ENCODE measurements at regions not wholly inside any gene's neighbourhood (a gene's known extent, or its start where the extent isn't known, plus 50 kb on each side); places are given as distances from the start of the nearest gene placed in this dataset.

GRCh38 chr12:25394025-25394424, 143.3 kb upstream of the KRAS start:
- no peaks in the 10 kb centered on the region for H4K20me1 ChIP-seq (replicated peaks in 1 of 2; ENCODE audit: control insufficient read depth in 1 of 2, insufficient read depth in 2 of 2, low read length in 2 of 2)
- no peak overlapping the region for H3K4ac ChIP-seq (replicated peaks; ENCODE audit: insufficient read length, low read depth, low read length)
- H3K27me3 ChIP-seq (replicated peaks in 1 of 4; ENCODE audit: control insufficient read depth in 3 of 4, extremely low read depth in 1 of 4, insufficient read depth in 3 of 4, low read length in 3 of 4) = no peaks in the 10 kb centered on the region
- POLR2A ChIA-PET (ENCODE audit: partially characterized antibody) = no interaction called here
- no peak overlapping the region for H4K91ac ChIP-seq (replicated peaks; ENCODE audit: insufficient read length, low read length)
- H2BK5ac ChIP-seq (ENCODE audit: low read depth, low read length) = no peak overlapping the region
- no peak overlapping the region for H3K4me3 ChIP-seq (ENCODE audit: extremely low read depth in 1 of 4, insufficient read depth in 2 of 4, low read depth in 3 of 4, low read length in 4 of 4)
- H2BK120ac ChIP-seq (replicated peaks; ENCODE audit: low read depth, low read length) = no peak overlapping the region
- H2AFZ ChIP-seq (ENCODE audit: low read length) = no peak overlapping the region
- no peak overlapping the region for H3K56ac ChIP-seq (replicated peaks; ENCODE audit: insufficient read length, low read depth, low read length)
- no peaks in the 10 kb centered on the region for H3K36me3 ChIP-seq (ENCODE audit: control insufficient read depth in 2 of 4, insufficient read depth in 4 of 4, low read length in 3 of 4)
- H3K79me1 ChIP-seq (ENCODE audit: low read depth, low read length) = no peaks in the 10 kb centered on the region
- H2BK12ac ChIP-seq (ENCODE audit: low read depth, low read length) = no peak overlapping the region
- no peaks in the 10 kb centered on the region for H3K79me2 ChIP-seq (ENCODE audit: control insufficient read depth in 1 of 2, insufficient read depth in 2 of 2, low read length in 2 of 2)
- no peak overlapping the region for H4K5ac ChIP-seq (ENCODE audit: insufficient read length, low read depth, low read length)
- H2BK15ac ChIP-seq (ENCODE audit: low read length) = no peak overlapping the region
- H3K23me2 ChIP-seq (ENCODE audit: low read depth, low read length) = no peaks in the 10 kb centered on the region
- H3K4me1 ChIP-seq (replicated peaks in 1 of 4; ENCODE audit: control insufficient read depth in 3 of 4, insufficient read depth in 4 of 4, low read length in 3 of 4) = no peaks in the 10 kb centered on the region
- no peak for DNase-seq (ENCODE audit: low read depth in 1 of 2, low spot score in 2 of 2)
- no peaks in the 10 kb centered on the region for H3K9me3 ChIP-seq (ENCODE audit: insufficient read depth in 2 of 2, low read depth in 1 of 2, low read length in 1 of 2)
- no peak overlapping the region for H3K14ac ChIP-seq (ENCODE audit: insufficient read length)
- H3K18ac ChIP-seq (ENCODE audit: extremely low read depth, low read length) = no peak overlapping the region
- no peak overlapping the region for H3K4me2 ChIP-seq (ENCODE audit: insufficient read depth in 1 of 2, low read depth in 2 of 2, low read length in 2 of 2)
- CTCF ChIA-PET (ENCODE audit: partially characterized antibody) = interaction anchor here (0.5 to 0.7 kb wide), 2 partner anchors 99 to 832 kb away, joined by 3 read pairs; no protein-coding TSS in a partner anchor
- FAIRE-seq = no peak
- no peak overlapping the region for H3K9ac ChIP-seq (replicated peaks in 1 of 4; ENCODE audit: extremely low read depth in 1 of 4, low read depth in 3 of 4, low read length in 3 of 4)
- H2AK5ac ChIP-seq (ENCODE audit: low read depth, low read length) = no peak overlapping the region
- no peak overlapping the region for H2BK20ac ChIP-seq (ENCODE audit: low read length)
- no peak overlapping the region for H4K8ac ChIP-seq (ENCODE audit: extremely low read depth, insufficient read depth, low read length)
- H3K27ac ChIP-seq (ENCODE audit: low read depth, low read length) = no peak overlapping the region
- WGBS, 2 experiments (ENCODE audit: extremely low coverage in 1 of 2, insufficient coverage in 1 of 2, insufficient read length in 1 of 2, insufficient replicate concordance in 2 of 2, low coverage in 1 of 2, low lambda C conversion rate in 2 of 2, missing lambda C conversion rate in 1 of 2) = 92% methylated on average over 9 of the region's 9 CpGs; no CpG with 5 or more reads in 1 of the 2 experiments
- no peak overlapping the region for H3K23ac ChIP-seq (ENCODE audit: insufficient read length)
- TF ChIP-seq CBX8 (IDR thresholded peaks at IDR 0.05; ENCODE audit: borderline replicate concordance, low read depth, low read length) = no peak
- no peak for TF ChIP-seq ATF2 (IDR thresholded peaks at IDR 0.05; ENCODE audit: low read length)
- no peak for TF ChIP-seq RAD21 (IDR thresholded peaks at IDR 0.05 in 1 of 2, conservative IDR thresholded peaks at IDR 0.05 in 1 of 2; ENCODE audit: low read depth in 2 of 2, low read length in 2 of 2)
- no peak for TF ChIP-seq HDAC6 (IDR thresholded peaks at IDR 0.05; ENCODE audit: low read depth, low read length)
- no peak for TF ChIP-seq USF2 (IDR thresholded peaks at IDR 0.05; ENCODE audit: low read length)
- TF ChIP-seq CTCF (IDR thresholded peaks at IDR 0.05; ENCODE audit: control extremely low read depth in 1 of 3, insufficient read depth in 1 of 3, low read depth in 1 of 3, low read length in 3 of 3) = no peak
- no peak for TF ChIP-seq CREB1 (IDR thresholded peaks at IDR 0.05)
- no peak for TF ChIP-seq GTF2F1 (IDR thresholded peaks at IDR 0.05; ENCODE audit: borderline replicate concordance, low read depth, low read length)
- TF ChIP-seq SUZ12 (IDR thresholded peaks at IDR 0.05; ENCODE audit: low read length) = no peak

Data from H1 (cell line).